GM23338 (cell line): ENCODE measurements at regions not wholly inside any gene's neighbourhood (a gene's known extent, or its start where the extent isn't known, plus 50 kb on each side); places are given as distances from the start of the nearest gene placed in this dataset.

ENCODE experiments used
- ATAC-seq: fragments of 200-7000 bp; cut with Tn5 transposase; 3 replicates; pipeline ENCODE4 v1.9.1; 2020
- DNase-seq: peaks from one replicate; pipeline ENCODE4 v3.0.0-alpha.2; 2015; ENCODE audit warnings: low spot score
- H2AFZ ChIP-seq: fragments of 200-600 bp; sonication (generic); 2 replicates; pipeline ENCODE4 v1.8.0; 2016; ENCODE audit warnings: antibody characterized with exemption, mild to moderate bottlenecking, moderate library complexity
- H3F3A ChIP-seq: fragments of 200-600 bp; sonication (generic); replicated peaks from 2 replicates; pipeline ENCODE4 v1.8.0; 2017; ENCODE audit warnings: antibody characterized with exemption, mixed run types, low read depth
- H3K27ac ChIP-seq: fragments of 200-600 bp; sonication (generic); 2 replicates; pipeline ENCODE4 v1.6.1; 2016; ENCODE audit warnings: low read depth
- H3K27me3 ChIP-seq: fragments of 200-600 bp; sonication (generic); 2 replicates; pipeline ENCODE4 v1.8.0; 2016; ENCODE audit warnings: mild to moderate bottlenecking, mixed run types, moderate library complexity; ENCODE audit not compliant: insufficient read depth
- H3K36me3 ChIP-seq: fragments of 200-600 bp; sonication (generic); 2 replicates; pipeline ENCODE4 v1.8.0; 2016; ENCODE audit warnings: mild to moderate bottlenecking; ENCODE audit not compliant: insufficient read depth
- H3K4me1 ChIP-seq: fragments of 200-600 bp; sonication (generic); 2 replicates; pipeline ENCODE4 v1.8.0; 2016; ENCODE audit warnings: mild to moderate bottlenecking, moderate library complexity; ENCODE audit not compliant: insufficient read depth
- H3K4me2 ChIP-seq: fragments of 200-600 bp; sonication (generic); 2 replicates; pipeline ENCODE4 v1.7.1; 2017; ENCODE audit warnings: mixed run types
- H3K4me3 ChIP-seq: fragments of 200-600 bp; sonication (generic); 2 replicates; pipeline ENCODE4 v1.6.1; 2016; ENCODE audit warnings: mixed run types
- H3K79me2 ChIP-seq: fragments of 200-600 bp; sonication (generic); replicated peaks from 2 replicates; pipeline ENCODE4 v1.8.0; 2017; ENCODE audit warnings: mild to moderate bottlenecking; ENCODE audit not compliant: insufficient read depth
- H3K9me2 ChIP-seq: fragments of 200-600 bp; sonication (generic); 2 replicates; pipeline ENCODE4 v1.8.0; 2017; ENCODE audit not compliant: insufficient read depth
- H4K20me1 ChIP-seq: fragments of 200-600 bp; sonication (generic); replicated peaks from 2 replicates; pipeline ENCODE4 v1.8.0; 2017; ENCODE audit warnings: mild to moderate bottlenecking; ENCODE audit not compliant: insufficient read depth
- H3K27ac Mint-ChIP-seq: 2 replicates; pipeline ENCODE4 v1.8.0; 2020; ENCODE audit warnings: inconsistent platforms, mild to moderate bottlenecking, moderate library complexity, mixed read lengths
- H3K27me3 Mint-ChIP-seq: 3 replicates; pipeline ENCODE4 v1.8.0; 2022; ENCODE audit warnings: low read depth, mild to moderate bottlenecking, moderate library complexity, mixed read lengths, inconsistent platforms; ENCODE audit not compliant: insufficient read depth, poor library complexity
- H3K36me3 Mint-ChIP-seq: 3 replicates; pipeline ENCODE4 v1.8.0; 2021; ENCODE audit warnings: low read depth, mild to moderate bottlenecking, inconsistent platforms, moderate library complexity, mixed read lengths
- H3K4me1 Mint-ChIP-seq: 3 replicates; pipeline ENCODE4 v1.8.0; 2020; ENCODE audit warnings: mild to moderate bottlenecking, inconsistent platforms, mixed read lengths
- H3K4me3 Mint-ChIP-seq: 3 replicates; pipeline ENCODE4 v1.8.0; 2021; ENCODE audit warnings: moderate library complexity, mild to moderate bottlenecking, inconsistent platforms, mixed read lengths
- H3K9me3 Mint-ChIP-seq: 3 replicates; pipeline ENCODE4 v1.8.0; 2020; ENCODE audit warnings: moderate library complexity, mild to moderate bottlenecking, inconsistent platforms, mixed read lengths
- CREB1 ChIP-seq: fragments of 250-450 bp; sonication (Bioruptor Pico); IDR thresholded peaks from 2 replicates; pipeline ENCODE4 v1.5.0; 2020; ENCODE audit warnings: low read depth, mild to moderate bottlenecking, moderate library complexity
- CTCF ChIP-seq, 2 experiments: fragments of 200-600 bp in 1 of 2; sonication (generic) in 1 of 2; conservative IDR thresholded peaks; 2 replicates each; pipeline versions ENCODE4 v1.5.1 to v1.6.1; 2016 to 2017; ENCODE audit warnings: antibody characterized with exemption in 2 of 2, low read depth in 2 of 2, mild to moderate bottlenecking in 2 of 2, moderate library complexity in 1 of 2
- ETS1 ChIP-seq: IDR thresholded peaks from 2 replicates; pipeline ENCODE4 v1.6.1; 2016; ENCODE audit warnings: antibody characterized with exemption
- EZH2phosphoT487 ChIP-seq: fragments of 200-600 bp; sonication (generic); IDR thresholded peaks from one replicate; pipeline ENCODE4 v1.8.1; 2018; ENCODE audit warnings: antibody characterized with exemption; ENCODE audit not compliant: unreplicated experiment
- NANOG ChIP-seq: IDR thresholded peaks from 2 replicates; pipeline ENCODE4 v1.6.1; 2016; ENCODE audit warnings: antibody characterized with exemption, borderline replicate concordance
- POLR2AphosphoS5 ChIP-seq: IDR thresholded peaks from 2 replicates; pipeline ENCODE4 v1.6.1; 2016; ENCODE audit warnings: antibody characterized with exemption, low read depth
- REST ChIP-seq: IDR thresholded peaks from one replicate; pipeline ENCODE4 v1.6.1; 2018; ENCODE audit warnings: antibody characterized with exemption; ENCODE audit not compliant: unreplicated experiment
- STAT1 ChIP-seq: IDR thresholded peaks from one replicate; pipeline ENCODE4 v1.6.1; 2016; ENCODE audit warnings: antibody characterized with exemption; ENCODE audit not compliant: unreplicated experiment
- ZNF114 ChIP-seq: fragments of 250-450 bp; sonication (Bioruptor Pico); IDR thresholded peaks from 2 replicates; pipeline ENCODE4 v1.5.0; 2020; ENCODE audit warnings: mild to moderate bottlenecking, moderate library complexity

- Histone ChIP-seq H3F3A (no peaks in the 10 kb centered on the region), H3K36me3 (no peaks in the 10 kb centered on the region), H2AFZ (no peak overlapping the region), H3K4me3 (no peak overlapping the region), H3K4me2 (no peak overlapping the region), H3K4me1 (no peaks in the 10 kb centered on the region), H3K9me2 (no peaks in the 10 kb centered on the region), H3K79me2 (no peaks in the 10 kb centered on the region), H3K27ac (no peak overlapping the region), H4K20me1 (no peaks in the 10 kb centered on the region), H3K27me3 (no peaks in the 10 kb centered on the region)
- TF ChIP-seq CREB1 (CRISPR knock-in tag) = no peak
- no peak for TF ChIP-seq EZH2phosphoT487
- no peak for TF ChIP-seq CTCF (conservative IDR thresholded peaks at IDR 0.05; ENCODE audit: low read depth in 2 of 2)
- TF ChIP-seq NANOG = no peak
- TF ChIP-seq POLR2AphosphoS5 = no peak
- no peak for TF ChIP-seq REST
- no peak for TF ChIP-seq ETS1
- H3K36me3 Mint-ChIP-seq = no peaks in the 10 kb centered on the region
- no peak for DNase-seq
- H3K27me3 Mint-ChIP-seq = no peaks in the 10 kb centered on the region
- no peak for ATAC-seq
- no peaks in the 10 kb centered on the region for H3K4me1 Mint-ChIP-seq
- H3K27ac Mint-ChIP-seq = no peak overlapping the region
- no peaks in the 10 kb centered on the region for H3K9me3 Mint-ChIP-seq
- no peak overlapping the region for H3K4me3 Mint-ChIP-seq
Measured at GRCh38 chrX:126701380-126701779, 118.1 kb upstream of the PRR32 start.

GRCh38 chrX:126718440-126718839, 101.1 kb upstream of the PRR32 start:
- no peak overlapping the region for H3K4me3 ChIP-seq
- no peak overlapping the region for H2AFZ ChIP-seq
- no peaks in the 10 kb centered on the region for H3K4me1 ChIP-seq
- Mint-ChIP-seq H3K27ac (no peak overlapping the region), H3K4me3 (no peak overlapping the region), H3K36me3 (no peaks in the 10 kb centered on the region), H3K4me1 (no peaks in the 10 kb centered on the region), H3K9me3 (no peaks in the 10 kb centered on the region), H3K27me3 (no peaks in the 10 kb centered on the region)
- DNase-seq = no peak
- no peaks in the 10 kb centered on the region for H3K79me2 ChIP-seq
- H3F3A ChIP-seq = no peaks in the 10 kb centered on the region
- no peaks in the 10 kb centered on the region for H3K27me3 ChIP-seq
- no peak overlapping the region for H3K4me2 ChIP-seq
- no peak for ATAC-seq
- H3K27ac ChIP-seq = no peak overlapping the region
- H3K36me3 ChIP-seq = no peaks in the 10 kb centered on the region
- H3K9me2 ChIP-seq = no peaks in the 10 kb centered on the region
- H4K20me1 ChIP-seq = no peaks in the 10 kb centered on the region
- TF ChIP-seq CTCF (conservative IDR thresholded peaks at IDR 0.05; ENCODE audit: low read depth in 2 of 2) = no peak
- no peak for TF ChIP-seq ZNF114 (CRISPR knock-in tag)
- TF ChIP-seq STAT1 = no peak
